CD14-positive monocyte (primary cell): ENCODE measurements at regions not wholly inside any gene's neighbourhood (a gene's known extent, or its start where the extent isn't known, plus 50 kb on each side); places are given as distances from the start of the nearest gene placed in this dataset.

Source experiments
- DNase-seq, 3 donors: peaks; one replicate each; pipeline ENCODE4 v3.0.0-alpha.2; 2011 to 2022
- H2AFZ ChIP-seq: 2 replicates; pipeline ENCODE4 v1.6.0; 2012; ENCODE audit warnings: mild to moderate bottlenecking, low read depth, low read length, inconsistent platforms; ENCODE audit not compliant: insufficient read depth, poor library complexity, severe bottlenecking
- H3K27ac ChIP-seq, 2 donors: 1 replicate in 1 of 2; 2 replicates in 1 of 2; pipeline ENCODE4 v1.5.1; 2012 to 2013; ENCODE audit warnings: low read length in 2 of 2, control low read depth in 1 of 2, inconsistent platforms in 1 of 2, low read depth in 1 of 2, mild to moderate bottlenecking in 1 of 2
- H3K27me3 ChIP-seq, 2 donors: one replicate each; pipeline versions ENCODE4 v1.6.0 to v1.6.1; 2011 to 2013; ENCODE audit warnings: low read length in 2 of 2; ENCODE audit not compliant: control insufficient read depth in 2 of 2, insufficient read depth in 2 of 2
- H3K36me3 ChIP-seq, 2 donors: replicated peaks in 1 of 2; 1 replicate in 1 of 2; 2 replicates in 1 of 2; pipeline versions ENCODE4 v1.5.1 to v1.6.1; 2012 to 2013; ENCODE audit warnings: low read length in 2 of 2, control low read depth in 1 of 2, inconsistent platforms in 1 of 2, mild to moderate bottlenecking in 1 of 2; ENCODE audit not compliant: insufficient read depth in 2 of 2, control insufficient read depth in 1 of 2
- H3K4me1 ChIP-seq, 2 donors: 1 replicate in 1 of 2; 2 replicates in 1 of 2; pipeline versions ENCODE4 v1.5.1 to v1.6.1; 2012 to 2013; ENCODE audit warnings: low read length in 2 of 2, control low read depth in 1 of 2, inconsistent platforms in 1 of 2, mild to moderate bottlenecking in 1 of 2, moderate library complexity in 1 of 2; ENCODE audit not compliant: insufficient read depth in 2 of 2, control insufficient read depth in 1 of 2
- H3K4me2 ChIP-seq: replicated peaks from 2 replicates; pipeline ENCODE3; 2012; ENCODE audit warnings: low read length, moderate library complexity, mild to moderate bottlenecking; ENCODE audit not compliant: poor library complexity, severe bottlenecking; ENCODE audit errors: extremely low read depth
- H3K4me3 ChIP-seq, 3 experiments: fragments of 200-600 bp in 1 of 3; sonication (generic) in 1 of 3; replicated peaks in 1 of 3; 1 replicate in 2 of 3; 2 replicates in 1 of 3; pipeline ENCODE4 v1.5.1; 2011 to 2013; ENCODE audit warnings: low read length in 3 of 3, mild to moderate bottlenecking in 3 of 3, control low read depth in 2 of 3, low read depth in 2 of 3, inconsistent platforms in 1 of 3, moderate library complexity in 1 of 3
- H3K79me2 ChIP-seq: 2 replicates; pipeline ENCODE4 v1.6.0; 2012; ENCODE audit warnings: mild to moderate bottlenecking, control low read depth, inconsistent platforms, low read length, moderate library complexity; ENCODE audit not compliant: insufficient read depth
- H3K9ac ChIP-seq: 2 replicates; pipeline ENCODE4 v1.6.0; 2017; ENCODE audit warnings: low read length, mild to moderate bottlenecking; ENCODE audit not compliant: insufficient read depth, poor library complexity, severe bottlenecking
- H3K9me3 ChIP-seq, 2 donors: replicated peaks in 1 of 2; 1 replicate in 1 of 2; 2 replicates in 1 of 2; pipeline versions ENCODE4 v1.5.1 to v1.6.1; 2012 to 2013; ENCODE audit warnings: low read length in 2 of 2, control low read depth in 1 of 2; ENCODE audit not compliant: control insufficient read depth in 1 of 2, insufficient read depth in 1 of 2
- H4K20me1 ChIP-seq: 2 replicates; pipeline ENCODE4 v1.6.0; 2012; ENCODE audit warnings: mild to moderate bottlenecking, low read length, control low read depth, moderate library complexity; ENCODE audit not compliant: insufficient read depth
- H3K27ac Mint-ChIP-seq, 7 donors: one replicate each; pipeline ENCODE4 v1.8.0; 2020; ENCODE audit warnings: mild to moderate bottlenecking in 7 of 7, mixed read lengths in 7 of 7, moderate library complexity in 6 of 7, inconsistent platforms in 2 of 7
- H3K27me3 Mint-ChIP-seq, 3 donors: one replicate each; pipeline ENCODE4 v1.8.0; 2021 to 2022; ENCODE audit warnings: low read depth in 3 of 3, mild to moderate bottlenecking in 3 of 3, mixed read lengths in 3 of 3, moderate library complexity in 3 of 3, inconsistent platforms in 1 of 3
- H3K36me3 Mint-ChIP-seq, 2 donors: one replicate each; pipeline ENCODE4 v1.8.0; 2020; ENCODE audit warnings: mixed read lengths in 2 of 2, inconsistent platforms in 1 of 2, mild to moderate bottlenecking in 1 of 2
- H3K4me1 Mint-ChIP-seq: one replicate; pipeline ENCODE4 v1.8.0; 2020; ENCODE audit warnings: mild to moderate bottlenecking, mixed read lengths
- H3K4me3 Mint-ChIP-seq, 2 donors: one replicate each; pipeline ENCODE4 v1.8.0; 2020; ENCODE audit warnings: mild to moderate bottlenecking in 2 of 2, mixed read lengths in 2 of 2, moderate library complexity in 1 of 2
- H3K9me3 Mint-ChIP-seq, 7 donors: one replicate each; pipeline ENCODE4 v1.8.0; 2020 to 2022; ENCODE audit warnings: mixed read lengths in 7 of 7, mild to moderate bottlenecking in 6 of 7, moderate library complexity in 6 of 7, inconsistent platforms in 2 of 7
- CTCF ChIP-seq: fragments of 200-600 bp; IDR thresholded peaks from one replicate; pipeline ENCODE4 v1.8.0; 2022; ENCODE audit warnings: antibody characterized with exemption, mild to moderate bottlenecking
- WGBS: methylation state at CpG from one replicate; pipeline ENCODE4 v1.1.5; 2013; ENCODE audit warnings: missing lambda C conversion rate; ENCODE audit not compliant: insufficient coverage; 5-methylcytosine and 5-hydroxymethylcytosine counted together
- intact Hi-C, 2 donors: fragments of 100-400 bp; cut with micrococcal nuclease; formaldehyde crosslinking; loops; one replicate each; pipeline versions ENCODE4 v1.15.0 to v1.15.1; 2023

- no peaks in the 10 kb centered on the region for H3K27me3 Mint-ChIP-seq
- Histone ChIP-seq H3K9ac (no peak overlapping the region), H4K20me1 (no peaks in the 10 kb centered on the region), H2AFZ (no peak overlapping the region), H3K27me3 (no peaks in the 10 kb centered on the region), H3K36me3 (no peaks in the 10 kb centered on the region), H3K79me2 (no peaks in the 10 kb centered on the region), H3K9me3 (peaks cover 0 to 5% of the 10 kb centered on the region in 2 donors), H3K27ac (no peak overlapping the region), H3K4me1 (no peaks in the 10 kb centered on the region), H3K4me3 (no peak overlapping the region), H3K4me2 (no peak overlapping the region)
- intact Hi-C loops: no loop called here
- no peak overlapping the region for H3K27ac Mint-ChIP-seq
- no CpG with 5 or more reads among the region's 1 CpG for WGBS
- no peaks in the 10 kb centered on the region for H3K4me1 Mint-ChIP-seq
- peaks cover 0 to 8% (median 3%) of the 10 kb centered on the region in 7 donors for H3K9me3 Mint-ChIP-seq
- H3K36me3 Mint-ChIP-seq: no peaks in the 10 kb centered on the region
- DNase-seq: no peak
- TF ChIP-seq CTCF: no peak
- H3K4me3 Mint-ChIP-seq: no peak overlapping the region
These were observed 1109.6 kb upstream of the ATXN8OS start for GRCh38 chr13:68998056-68998455.

GRCh38 chr13:68996668-68997025 is 1111.0 kb upstream of the ATXN8OS start:
- no peaks in the 10 kb centered on the region for H3K27me3 ChIP-seq
- intact Hi-C loops: no loop called here
- no peaks in the 10 kb centered on the region for H3K27me3 Mint-ChIP-seq
- no peaks in the 10 kb centered on the region for H3K4me1 Mint-ChIP-seq
- H2AFZ ChIP-seq: no peak overlapping the region
- H3K27ac ChIP-seq: no peak overlapping the region
- no peak for DNase-seq
- H3K4me3 ChIP-seq: no peak overlapping the region
- H3K36me3 ChIP-seq: no peaks in the 10 kb centered on the region
- no peaks in the 10 kb centered on the region for H3K79me2 ChIP-seq
- no peaks in the 10 kb centered on the region for H4K20me1 ChIP-seq
- no peak overlapping the region for H3K4me2 ChIP-seq
- H3K4me1 ChIP-seq: no peaks in the 10 kb centered on the region
- no peak for TF ChIP-seq CTCF
- H3K27ac Mint-ChIP-seq: no peak overlapping the region
- H3K9me3 ChIP-seq: peaks cover 0 to 5% of the 10 kb centered on the region in 2 donors
- H3K9me3 Mint-ChIP-seq: peaks cover 0 to 5% (median 3%) of the 10 kb centered on the region in 7 donors
- no peaks in the 10 kb centered on the region for H3K36me3 Mint-ChIP-seq
- H3K9ac ChIP-seq: no peak overlapping the region
- no peak overlapping the region for H3K4me3 Mint-ChIP-seq
